RWPE1 (cell line): ENCODE measurements at regions not wholly inside any gene's neighbourhood (a gene's known extent, or its start where the extent isn't known, plus 50 kb on each side); places are given as distances from the start of the nearest gene placed in this dataset.
A peak's percentile ranks its signal among the peaks of the same experiment; 100 is the strongest.

Experiments used
- CTCF ChIA-PET: fragments of 350-600 bp; sonication (Branson Sonifier 250); formaldehyde crosslinking; extraction: SDS; loops from one replicate; lab custom pipeline; 2021; lab: Yijun Ruan, JAX
- POLR2A ChIA-PET: fragments of 400-600 bp; formaldehyde crosslinking; extraction: SDS; loops from one replicate; lab custom pipeline; 2020; ENCODE audit warnings: antibody characterized with exemption; ENCODE audit not compliant: low non-redundant PET; lab: Yijun Ruan, JAX
- DNase-seq: peaks from one replicate; pipeline ENCODE4 v3.0.0; 2012; ENCODE audit warnings: low spot score
- H3K27ac ChIP-seq: fragments of 450-650 bp; 2 replicates; pipeline ENCODE4 v1.5.1; 2017
- TF ChIP-seq, protein P1 (sequence below): fragments of 450-650 bp; conservative IDR thresholded peaks from 2 replicates; pipeline ENCODE4 v1.5.1; 2017; ENCODE audit warnings: low read depth, mild to moderate bottlenecking

DNA sequence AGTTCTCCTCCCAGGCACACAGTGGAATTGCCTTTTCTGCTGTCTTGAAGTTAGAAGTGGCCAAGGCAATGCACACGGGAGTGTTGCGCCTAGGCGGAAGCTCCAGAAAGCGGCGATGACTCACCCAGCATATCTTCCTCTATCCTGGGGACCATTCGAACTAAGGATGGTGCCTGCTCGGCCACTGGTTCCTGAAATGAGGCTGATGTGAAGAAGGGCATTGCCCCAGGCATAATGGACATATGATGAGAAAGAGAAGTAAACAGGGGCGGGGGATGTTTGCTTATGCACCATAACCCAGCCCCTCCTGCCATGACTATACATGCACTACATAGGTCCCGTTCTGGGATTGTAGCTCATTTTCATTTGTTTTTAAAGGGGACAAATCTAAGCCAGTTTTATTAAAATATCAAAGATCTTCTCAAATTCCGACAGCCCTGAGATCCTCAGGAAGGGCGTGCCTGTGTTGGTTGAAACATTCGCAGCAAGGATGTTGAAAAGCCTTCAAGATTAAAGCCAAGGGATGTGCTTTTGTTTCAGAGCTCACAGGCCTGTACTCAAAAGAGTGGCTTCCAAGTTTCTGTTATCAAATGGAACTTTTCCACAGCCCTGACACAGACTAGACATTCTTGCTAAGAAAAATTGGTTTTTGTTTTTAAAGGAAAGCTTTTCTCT is 218.5 kb downstream of the LY86 start:
- ChIA-PET CTCF (interaction anchor here (0.6 kb wide), 1 partner anchor 11 kb away, joined by 3 read pairs; no protein-coding TSS in a partner anchor), POLR2A (no interaction called here)
- TF ChIP-seq, protein P1, sequence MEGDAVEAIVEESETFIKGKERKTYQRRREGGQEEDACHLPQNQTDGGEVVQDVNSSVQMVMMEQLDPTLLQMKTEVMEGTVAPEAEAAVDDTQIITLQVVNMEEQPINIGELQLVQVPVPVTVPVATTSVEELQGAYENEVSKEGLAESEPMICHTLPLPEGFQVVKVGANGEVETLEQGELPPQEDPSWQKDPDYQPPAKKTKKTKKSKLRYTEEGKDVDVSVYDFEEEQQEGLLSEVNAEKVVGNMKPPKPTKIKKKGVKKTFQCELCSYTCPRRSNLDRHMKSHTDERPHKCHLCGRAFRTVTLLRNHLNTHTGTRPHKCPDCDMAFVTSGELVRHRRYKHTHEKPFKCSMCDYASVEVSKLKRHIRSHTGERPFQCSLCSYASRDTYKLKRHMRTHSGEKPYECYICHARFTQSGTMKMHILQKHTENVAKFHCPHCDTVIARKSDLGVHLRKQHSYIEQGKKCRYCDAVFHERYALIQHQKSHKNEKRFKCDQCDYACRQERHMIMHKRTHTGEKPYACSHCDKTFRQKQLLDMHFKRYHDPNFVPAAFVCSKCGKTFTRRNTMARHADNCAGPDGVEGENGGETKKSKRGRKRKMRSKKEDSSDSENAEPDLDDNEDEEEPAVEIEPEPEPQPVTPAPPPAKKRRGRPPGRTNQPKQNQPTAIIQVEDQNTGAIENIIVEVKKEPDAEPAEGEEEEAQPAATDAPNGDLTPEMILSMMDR: no peak
- no peak for DNase-seq
- no peak overlapping the region for H3K27ac ChIP-seq

DNA sequence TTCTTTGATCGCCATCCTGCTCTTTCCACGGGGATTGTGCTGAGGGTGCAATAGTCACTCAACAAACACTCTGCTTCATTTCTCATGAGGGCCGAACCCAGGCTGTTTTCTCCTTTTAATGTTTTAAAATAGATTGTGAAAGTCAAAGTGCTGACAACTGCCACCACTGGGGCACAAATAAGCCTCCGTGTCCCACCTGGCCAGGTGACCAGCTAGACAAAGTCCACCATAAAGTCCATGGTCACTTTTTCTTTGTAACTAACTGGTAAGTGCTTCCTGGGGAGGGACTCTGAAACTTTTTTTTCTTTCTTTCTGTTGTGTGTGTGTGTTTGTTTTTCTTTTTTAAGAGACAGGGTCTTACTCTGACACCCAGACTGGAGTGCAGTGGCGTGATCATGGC is 219.8 kb downstream of the LY86 start:
- no peak overlapping the region for H3K27ac ChIP-seq
- no peak for DNase-seq
- ChIA-PET CTCF (no interaction called here), POLR2A (interaction anchor here (0.7 kb wide), 1 partner anchor 13 kb away, joined by 3 read pairs; no protein-coding TSS in a partner anchor)
- TF ChIP-seq, protein P1: no peak

DNA sequence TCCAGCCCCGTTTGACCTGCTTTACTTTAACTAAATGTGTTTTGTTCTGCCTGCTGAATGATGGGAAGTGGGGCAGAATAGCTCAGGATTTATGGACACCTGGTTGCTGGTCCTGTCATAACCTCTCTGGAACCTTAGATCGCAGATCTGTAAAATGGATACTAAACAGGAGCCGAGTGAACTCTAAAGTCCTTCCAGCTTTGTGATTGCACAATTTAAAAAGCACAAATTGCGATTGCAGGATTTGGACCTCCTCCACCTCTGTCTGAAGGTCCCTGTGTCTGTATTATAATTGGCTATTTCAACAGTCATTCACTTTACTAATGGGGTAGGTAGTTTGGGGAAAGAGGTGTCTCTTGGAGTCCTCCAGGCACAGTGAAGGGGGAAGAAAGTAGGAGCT is 220.4 kb downstream of the LY86 start:
- DNase-seq: no peak
- ChIA-PET CTCF (interaction anchor here (0.6 kb wide), 1 partner anchor 1429 kb away, joined by 5 read pairs; no protein-coding TSS in a partner anchor), POLR2A (interaction anchor here (0.7 kb wide), 1 partner anchor 12 kb away, joined by 3 read pairs; no protein-coding TSS in a partner anchor)
- TF ChIP-seq, protein P1: no peak
- no peak overlapping the region for H3K27ac ChIP-seq

- peak overlapping the region; percentile 87 for H3K27ac ChIP-seq
- POLR2A ChIA-PET: no interaction called here
- CTCF ChIA-PET: interaction anchor here (0.8 kb wide), 1 partner anchor 98 kb away, joined by 3 read pairs; no protein-coding TSS in a partner anchor
- no peak for DNase-seq
- TF ChIP-seq, protein P1: no peak
These were observed 222.2 kb downstream of the LY86 start for GRCh38 chr6:6810727-6811126.

DNA sequence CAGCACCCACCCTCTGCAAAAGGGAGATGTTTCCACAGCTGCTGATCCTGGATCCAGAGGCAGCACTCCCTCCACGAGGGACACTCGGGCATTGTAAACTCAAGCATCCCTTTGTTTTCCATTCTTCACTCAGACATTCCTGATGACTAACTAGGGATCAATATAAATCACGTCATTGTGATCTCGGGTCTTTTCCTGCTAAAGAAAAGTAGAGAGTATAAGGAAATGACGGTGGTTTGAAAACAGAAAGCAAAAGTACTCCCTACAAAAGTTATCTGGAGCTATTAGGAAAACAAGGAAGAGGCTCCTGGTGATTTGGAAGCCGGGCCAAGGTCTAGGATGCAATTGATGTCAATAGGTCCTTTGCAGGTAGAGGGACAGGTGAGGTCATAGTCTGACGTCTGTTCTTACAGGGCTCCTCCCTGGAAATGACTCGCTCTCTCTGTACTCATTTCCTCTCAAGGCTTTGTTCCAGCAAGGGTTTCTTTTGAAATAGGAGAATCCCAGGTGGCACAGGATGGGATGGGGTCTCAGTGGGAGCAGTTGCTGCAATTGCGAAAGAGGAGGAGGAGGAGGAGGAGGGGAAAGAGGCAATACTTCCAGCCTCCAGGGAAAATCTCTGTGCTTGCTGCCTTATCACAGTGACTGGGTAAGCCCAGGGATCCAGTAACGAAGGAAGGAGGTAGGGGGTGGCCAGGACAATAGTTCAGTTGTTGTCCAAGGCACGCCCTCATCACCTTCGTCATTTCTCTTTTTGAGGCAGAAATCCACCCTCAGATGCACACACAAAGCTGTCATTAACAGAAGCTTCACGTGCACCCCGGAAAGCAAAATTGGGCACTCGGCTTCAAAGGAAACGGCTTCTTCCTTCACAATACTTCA is 222.8 kb downstream of the LY86 start:
- CTCF ChIA-PET: interaction anchor here (0.7 to 0.8 kb wide), 2 partner anchors 87 to 99 kb away, joined by 3 to 5 read pairs; no protein-coding TSS in a partner anchor
- H3K27ac ChIP-seq: peak overlapping the region; percentile 87
- DNase-seq: peak; percentile 91
- POLR2A ChIA-PET: no interaction called here
- TF ChIP-seq, protein P1: no peak

DNA sequence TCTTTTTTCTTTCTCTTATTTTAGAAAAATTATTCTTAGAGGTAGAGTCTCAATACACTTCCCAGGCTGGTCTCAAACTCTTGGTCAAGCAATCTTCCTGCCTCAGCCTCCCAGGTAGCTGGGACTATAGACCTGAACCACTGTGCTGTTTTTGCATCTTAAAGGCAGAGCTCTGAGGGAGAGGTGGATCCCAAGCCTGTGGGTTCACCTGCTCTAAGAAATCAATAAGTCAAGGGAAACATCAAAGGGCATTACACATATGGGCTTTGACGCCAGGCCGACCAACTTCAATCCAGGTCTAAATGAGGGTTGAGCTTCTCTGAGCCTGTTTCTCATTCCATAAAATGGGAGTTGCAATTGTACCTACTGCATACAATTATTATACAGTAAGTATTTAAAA is 223.9 kb downstream of the LY86 start:
- no peak for DNase-seq
- TF ChIP-seq, protein P1: no peak
- ChIA-PET CTCF (interaction anchor here (0.7 kb wide), 1 partner anchor 9 kb away, joined by 3 read pairs; no protein-coding TSS in a partner anchor), POLR2A (no interaction called here)
- peak overlapping the region; percentile 17; the same call in 1 of the 2 replicates for H3K27ac ChIP-seq
